GM12892 (cell line): ENCODE measurements at regions not wholly inside any gene's neighbourhood (a gene's known extent, or its start where the extent isn't known, plus 50 kb on each side); places are given as distances from the start of the nearest gene placed in this dataset.

Experiments
- POLR2A ChIP-seq: IDR thresholded peaks from 2 replicates; pipeline ENCODE4 v1.6.1; 2011; ENCODE audit warnings: low read depth, low read length, control low read depth
- TAF1 ChIP-seq: IDR thresholded peaks from 2 replicates; pipeline ENCODE4 v1.6.1; 2011; ENCODE audit warnings: low read depth, mild to moderate bottlenecking, control low read depth, low read length, borderline replicate concordance

DNA sequence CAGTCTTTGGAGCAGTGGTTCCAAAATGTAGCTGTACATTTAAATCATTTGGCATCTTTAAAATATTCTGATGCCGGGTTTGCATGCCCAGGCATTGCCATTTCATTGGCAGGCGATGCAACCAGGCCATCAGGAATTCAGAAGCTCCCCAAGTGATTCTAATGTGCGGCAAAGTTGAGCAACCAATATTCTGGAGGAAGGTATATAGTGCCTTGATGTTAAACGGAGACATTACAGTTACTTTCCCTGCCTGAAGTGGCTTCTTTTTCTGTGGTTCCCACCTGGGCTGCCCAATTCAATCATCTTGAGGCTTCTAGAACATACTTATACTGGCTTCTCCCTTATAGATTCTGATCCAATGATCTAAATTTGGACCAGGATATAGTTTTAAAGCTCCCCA, 68.7 kb upstream of the PGM2 start:
- TF ChIP-seq POLR2A (no peak), TAF1 (no peak)
